Astrocyte (in vitro differentiated cells and primary cell): ENCODE measurements at regions not wholly inside any gene's neighbourhood (a gene's known extent, or its start where the extent isn't known, plus 50 kb on each side); places are given as distances from the start of the nearest gene placed in this dataset.
A peak's percentile ranks its signal among the peaks of the same experiment; 100 is the strongest.

ENCODE experiments used
- DNase-seq: peaks from one replicate; pipeline ENCODE4 v3.0.0-alpha.2; 2010; ENCODE audit warnings: low read depth
- FAIRE-seq: peaks from 2 replicates; lab custom pipeline; 2011; peaks lifted over from hg19 to GRCh38; lab: Jason Lieb, UNC
- H2AFZ ChIP-seq: 2 replicates; pipeline ENCODE4 v1.6.0; 2012; ENCODE audit warnings: low read depth, low read length, inconsistent platforms
- H3K27ac ChIP-seq: 2 replicates; pipeline ENCODE4 v1.5.1; 2011; ENCODE audit warnings: low read depth, low read length, inconsistent platforms
- H3K27me3 ChIP-seq: 2 replicates; pipeline ENCODE4 v1.6.0; 2011; ENCODE audit warnings: low read length, inconsistent platforms; ENCODE audit not compliant: insufficient read depth
- H3K36me3 ChIP-seq: 2 replicates; pipeline ENCODE4 v1.5.1; 2011; ENCODE audit warnings: low read length, inconsistent platforms; ENCODE audit not compliant: insufficient read depth
- H3K4me1 ChIP-seq: 2 replicates; pipeline ENCODE4 v1.5.1; 2011; ENCODE audit warnings: low read length, inconsistent platforms; ENCODE audit not compliant: insufficient read depth
- H3K4me2 ChIP-seq: 2 replicates; pipeline ENCODE4 v1.6.0; 2012; ENCODE audit warnings: low read length, inconsistent platforms
- H3K4me3 ChIP-seq: 2 replicates; pipeline ENCODE4 v1.5.1; 2011; ENCODE audit warnings: low read depth, mild to moderate bottlenecking, low read length, inconsistent platforms; ENCODE audit not compliant: insufficient read depth
- H3K79me2 ChIP-seq: 2 replicates; pipeline ENCODE4 v1.6.0; 2012; ENCODE audit warnings: mild to moderate bottlenecking, low read length, inconsistent platforms; ENCODE audit not compliant: insufficient read depth
- H3K9ac ChIP-seq: 2 replicates; pipeline ENCODE4 v1.6.0; 2012; ENCODE audit warnings: mild to moderate bottlenecking, low read length, inconsistent platforms
- H3K9me3 ChIP-seq: 2 replicates; pipeline ENCODE4 v1.5.1; 2012; ENCODE audit warnings: low read depth, mild to moderate bottlenecking, low read length, inconsistent platforms; ENCODE audit not compliant: insufficient read depth
- H4K20me1 ChIP-seq: 2 replicates; pipeline ENCODE4 v1.6.0; 2012; ENCODE audit warnings: low read length, inconsistent platforms; ENCODE audit not compliant: insufficient read depth
- H3K27ac Mint-ChIP-seq: one replicate; pipeline ENCODE4 v1.8.0; 2021; ENCODE audit warnings: mild to moderate bottlenecking, mixed read lengths; ENCODE audit not compliant: unreplicated experiment
- H3K27me3 Mint-ChIP-seq: one replicate; pipeline ENCODE4 v1.8.0; 2021; ENCODE audit warnings: low read depth, mixed read lengths; ENCODE audit not compliant: unreplicated experiment
- H3K36me3 Mint-ChIP-seq: one replicate; pipeline ENCODE4 v1.8.0; 2021; ENCODE audit warnings: low read depth, mixed read lengths; ENCODE audit not compliant: unreplicated experiment
- H3K4me1 Mint-ChIP-seq: one replicate; pipeline ENCODE4 v1.8.0; 2021; ENCODE audit warnings: low read depth, mixed read lengths; ENCODE audit not compliant: unreplicated experiment
- H3K4me3 Mint-ChIP-seq: one replicate; pipeline ENCODE4 v1.8.0; 2021; ENCODE audit warnings: mild to moderate bottlenecking, moderate library complexity, mixed read lengths; ENCODE audit not compliant: unreplicated experiment
- H3K9me3 Mint-ChIP-seq: one replicate; pipeline ENCODE4 v1.8.0; 2021; ENCODE audit warnings: mild to moderate bottlenecking, mixed read lengths; ENCODE audit not compliant: unreplicated experiment
- EZH2 ChIP-seq: IDR thresholded peaks from 2 replicates; pipeline ENCODE4 v1.6.1; 2012; ENCODE audit warnings: mild to moderate bottlenecking, low read length, inconsistent platforms; ENCODE audit not compliant: insufficient read depth
- TF ChIP-seq, protein P1 (sequence below): IDR thresholded peaks from 2 replicates; pipeline ENCODE4 v1.5.1; 2011; ENCODE audit warnings: low read depth, mild to moderate bottlenecking, inconsistent platforms, low read length, moderate library complexity; ENCODE audit not compliant: insufficient read depth

DNA sequence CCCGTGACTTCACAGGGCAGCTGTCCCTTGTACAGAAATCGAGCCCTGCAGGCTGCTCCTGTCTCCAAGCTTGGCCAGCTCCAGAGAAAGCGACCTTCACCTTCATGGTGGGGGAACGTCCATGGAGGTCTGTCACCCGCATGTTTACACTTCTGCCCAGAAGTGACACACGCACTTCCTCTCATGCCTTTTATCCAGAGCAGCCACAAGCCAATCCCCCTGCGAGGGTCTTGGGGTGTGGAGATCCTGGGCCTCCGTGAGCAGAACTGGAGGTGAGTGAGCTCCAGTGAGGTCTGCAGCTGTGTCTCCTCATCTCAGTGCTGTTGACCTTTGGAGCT is 139.0 kb upstream of the TNS3 start:
- no peak overlapping the region for H2AFZ ChIP-seq
- Mint-ChIP-seq H3K27ac (no peak overlapping the region), H3K4me3 (no peak overlapping the region), H3K9me3 (no peaks in the 10 kb centered on the region), H3K4me1 (peaks cover 14% of the 10 kb centered on the region), H3K27me3 (peaks cover 3% of the 10 kb centered on the region), H3K36me3 (no peaks in the 10 kb centered on the region)
- no peaks in the 10 kb centered on the region for H3K27me3 ChIP-seq
- no peaks in the 10 kb centered on the region for H4K20me1 ChIP-seq
- no peaks in the 10 kb centered on the region for H3K79me2 ChIP-seq
- DNase-seq, result no peak
- H3K9ac ChIP-seq, result no peak overlapping the region
- no peak for TF ChIP-seq EZH2
- TF ChIP-seq, protein P1, sequence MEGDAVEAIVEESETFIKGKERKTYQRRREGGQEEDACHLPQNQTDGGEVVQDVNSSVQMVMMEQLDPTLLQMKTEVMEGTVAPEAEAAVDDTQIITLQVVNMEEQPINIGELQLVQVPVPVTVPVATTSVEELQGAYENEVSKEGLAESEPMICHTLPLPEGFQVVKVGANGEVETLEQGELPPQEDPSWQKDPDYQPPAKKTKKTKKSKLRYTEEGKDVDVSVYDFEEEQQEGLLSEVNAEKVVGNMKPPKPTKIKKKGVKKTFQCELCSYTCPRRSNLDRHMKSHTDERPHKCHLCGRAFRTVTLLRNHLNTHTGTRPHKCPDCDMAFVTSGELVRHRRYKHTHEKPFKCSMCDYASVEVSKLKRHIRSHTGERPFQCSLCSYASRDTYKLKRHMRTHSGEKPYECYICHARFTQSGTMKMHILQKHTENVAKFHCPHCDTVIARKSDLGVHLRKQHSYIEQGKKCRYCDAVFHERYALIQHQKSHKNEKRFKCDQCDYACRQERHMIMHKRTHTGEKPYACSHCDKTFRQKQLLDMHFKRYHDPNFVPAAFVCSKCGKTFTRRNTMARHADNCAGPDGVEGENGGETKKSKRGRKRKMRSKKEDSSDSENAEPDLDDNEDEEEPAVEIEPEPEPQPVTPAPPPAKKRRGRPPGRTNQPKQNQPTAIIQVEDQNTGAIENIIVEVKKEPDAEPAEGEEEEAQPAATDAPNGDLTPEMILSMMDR, result no peak
- no peak overlapping the region for H3K4me2 ChIP-seq
- no peaks in the 10 kb centered on the region for H3K9me3 ChIP-seq
- no peak overlapping the region for H3K27ac ChIP-seq
- no peak overlapping the region for H3K4me3 ChIP-seq
- no peak for FAIRE-seq
- peaks cover 17% of the 10 kb centered on the region for H3K4me1 ChIP-seq
- no peaks in the 10 kb centered on the region for H3K36me3 ChIP-seq

DNA sequence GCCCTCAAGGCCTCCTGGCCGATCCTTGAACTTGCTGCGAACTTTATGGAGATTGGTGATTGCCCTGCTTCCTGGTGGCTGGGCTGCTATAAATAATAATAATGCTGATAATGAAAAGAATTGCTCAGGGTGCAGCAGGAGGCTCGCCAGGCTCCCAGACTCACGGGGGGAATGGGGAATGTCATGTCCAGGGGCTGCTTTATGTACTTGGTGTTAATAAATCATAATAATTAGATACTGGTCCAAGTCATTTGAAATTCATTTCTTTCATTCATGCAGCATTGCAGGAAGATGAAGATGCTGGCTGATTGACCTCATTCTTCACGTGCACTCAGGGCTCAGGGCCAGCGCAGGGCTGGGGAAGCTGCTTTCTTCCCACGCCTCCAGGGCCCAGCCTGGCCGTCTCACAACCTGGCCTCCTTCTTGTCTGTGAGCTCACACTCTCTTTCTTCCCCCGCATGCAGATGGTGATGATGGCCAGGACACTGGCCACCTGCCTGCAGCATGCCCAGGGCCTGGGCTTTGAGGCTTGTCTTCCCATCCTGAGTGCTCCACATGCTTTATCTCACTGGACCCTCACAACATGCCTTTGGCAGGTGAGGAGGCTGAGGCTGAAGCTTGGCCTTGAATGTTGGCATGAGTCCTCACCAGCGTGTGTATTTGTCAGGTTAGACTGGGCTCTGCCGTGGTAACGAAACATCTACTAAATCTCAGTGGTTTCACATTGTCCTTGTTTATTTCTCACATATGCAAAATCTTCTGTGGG is 138.4 kb upstream of the TNS3 start:
- Mint-ChIP-seq H3K4me1 (peaks cover 11% of the 10 kb centered on the region), H3K36me3 (no peaks in the 10 kb centered on the region), H3K9me3 (no peaks in the 10 kb centered on the region), H3K27ac (no peak overlapping the region), H3K27me3 (peaks cover 3% of the 10 kb centered on the region), H3K4me3 (no peak overlapping the region)
- Histone ChIP-seq H4K20me1 (no peaks in the 10 kb centered on the region), H3K27me3 (no peaks in the 10 kb centered on the region), H3K9me3 (no peaks in the 10 kb centered on the region), H3K9ac (no peak overlapping the region), H3K79me2 (no peaks in the 10 kb centered on the region), H3K27ac (no peak overlapping the region), H3K4me2 (no peak overlapping the region), H3K4me1 (peaks cover 14% of the 10 kb centered on the region), H2AFZ (no peak overlapping the region), H3K36me3 (no peaks in the 10 kb centered on the region), H3K4me3 (no peak overlapping the region)
- TF ChIP-seq EZH2, result no peak
- TF ChIP-seq, protein P1, result no peak
- DNase-seq, result peak; percentile 78
- FAIRE-seq, result no peak

DNA sequence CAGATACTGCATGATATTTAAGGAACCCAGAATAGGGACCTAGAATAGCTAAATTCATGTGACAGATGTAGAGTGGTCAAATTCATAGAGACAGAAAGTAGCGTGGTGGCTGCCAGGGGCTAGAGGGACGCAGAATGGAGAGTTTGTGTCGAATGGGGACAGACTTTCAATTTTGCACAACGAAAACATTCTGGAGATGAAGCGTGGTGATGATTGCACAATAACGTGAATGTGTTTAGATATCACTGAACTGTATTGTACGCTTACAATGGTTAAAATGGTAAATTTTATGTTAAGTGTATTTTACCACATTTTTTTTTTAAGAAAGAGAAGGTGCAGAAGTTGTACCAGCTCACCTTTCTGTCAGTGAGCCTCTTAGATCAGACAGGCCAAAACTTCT is 137.8 kb upstream of the TNS3 start:
- H3K4me2 ChIP-seq, result no peak overlapping the region
- no peak for FAIRE-seq
- H3K4me1 ChIP-seq, result peaks cover 7% of the 10 kb centered on the region
- H3K9me3 ChIP-seq, result no peaks in the 10 kb centered on the region
- no peak overlapping the region for H3K4me3 ChIP-seq
- Mint-ChIP-seq H3K27ac (no peak overlapping the region), H3K27me3 (peaks cover 3% of the 10 kb centered on the region), H3K36me3 (no peaks in the 10 kb centered on the region), H3K9me3 (no peaks in the 10 kb centered on the region), H3K4me3 (no peak overlapping the region), H3K4me1 (peaks cover 5% of the 10 kb centered on the region)
- TF ChIP-seq EZH2, result no peak
- TF ChIP-seq, protein P1, result no peak
- H3K9ac ChIP-seq, result no peak overlapping the region
- H3K27ac ChIP-seq, result no peak overlapping the region
- no peaks in the 10 kb centered on the region for H4K20me1 ChIP-seq
- H3K27me3 ChIP-seq, result no peaks in the 10 kb centered on the region
- no peak overlapping the region for H2AFZ ChIP-seq
- no peaks in the 10 kb centered on the region for H3K36me3 ChIP-seq
- H3K79me2 ChIP-seq, result no peaks in the 10 kb centered on the region
- no peak for DNase-seq
